NCI-H1436 treated with DMSO at 0.1 percent for 48 hours (cell line): ENCODE measurements at regions not wholly inside any gene's neighbourhood (a gene's known extent, or its start where the extent isn't known, plus 50 kb on each side); places are given as distances from the start of the nearest gene placed in this dataset.

Experiments
- DNase-seq: peaks from one replicate; lab custom pipeline; 2025; lab: John Stamatoyannopoulos, UW

DNA sequence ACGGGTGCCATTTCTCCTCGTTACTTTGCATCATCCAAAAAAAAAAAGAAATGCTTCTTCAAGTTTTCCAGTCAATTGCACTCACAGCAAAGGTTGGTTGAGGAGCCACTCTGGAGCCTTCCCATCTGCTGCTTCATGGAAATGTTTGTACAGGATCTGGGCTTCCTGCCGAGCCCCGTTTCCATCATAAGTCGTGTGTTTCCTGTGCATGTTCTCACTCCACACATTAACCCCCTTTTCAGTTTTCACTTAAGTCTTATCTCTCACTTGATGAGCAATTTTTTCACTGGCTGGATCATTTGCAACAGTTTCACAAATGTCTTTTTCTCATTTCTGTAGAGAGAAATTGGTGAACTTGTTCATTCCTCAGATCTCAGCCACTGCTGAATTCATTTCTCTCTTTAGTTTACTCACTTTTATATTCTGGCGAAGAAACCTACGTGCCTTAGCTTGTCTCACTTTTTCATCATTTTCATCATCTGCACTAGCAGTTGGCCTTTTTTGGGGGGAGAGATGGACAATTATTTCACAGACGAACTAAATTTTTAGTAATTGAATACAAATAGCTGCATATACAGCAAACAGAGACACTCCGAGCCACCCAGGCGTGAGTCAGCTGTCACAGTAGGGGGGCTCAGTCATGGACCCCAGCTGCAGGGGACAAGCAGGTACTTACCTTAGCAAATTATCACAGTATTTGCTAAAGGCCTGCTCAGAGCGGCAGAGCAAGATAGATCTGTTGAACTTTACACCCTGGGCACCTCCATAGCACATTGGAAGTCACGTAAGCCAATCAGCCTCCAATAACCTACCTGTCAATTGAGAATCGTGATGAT, 750.8 kb upstream of the ID2 start:
- DNase-seq: no peak

DNA sequence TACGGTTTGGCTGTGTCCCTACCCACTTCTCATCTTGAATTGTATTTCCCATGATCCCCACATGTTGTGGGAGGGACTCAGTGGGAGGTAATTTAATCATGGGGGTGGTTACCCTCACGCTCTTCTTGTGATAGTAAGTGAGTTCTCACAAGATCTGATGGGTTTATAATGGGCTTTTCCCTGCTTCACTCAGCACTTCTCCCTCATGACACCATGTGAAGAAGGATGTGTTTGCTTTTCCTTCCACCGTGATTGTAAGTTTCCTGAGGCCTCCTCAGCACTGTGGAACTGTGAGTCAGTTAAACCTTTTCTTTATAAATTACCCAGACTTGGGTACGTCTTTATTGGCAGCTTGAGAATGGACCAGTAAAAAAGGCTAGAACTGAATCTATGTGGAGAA, 750.0 kb upstream of the ID2 start:
- no peak for DNase-seq

- no peak for DNase-seq
Observed at GRCh38 chr2:7933672-7934071, 748.2 kb upstream of the ID2 start.

DNA sequence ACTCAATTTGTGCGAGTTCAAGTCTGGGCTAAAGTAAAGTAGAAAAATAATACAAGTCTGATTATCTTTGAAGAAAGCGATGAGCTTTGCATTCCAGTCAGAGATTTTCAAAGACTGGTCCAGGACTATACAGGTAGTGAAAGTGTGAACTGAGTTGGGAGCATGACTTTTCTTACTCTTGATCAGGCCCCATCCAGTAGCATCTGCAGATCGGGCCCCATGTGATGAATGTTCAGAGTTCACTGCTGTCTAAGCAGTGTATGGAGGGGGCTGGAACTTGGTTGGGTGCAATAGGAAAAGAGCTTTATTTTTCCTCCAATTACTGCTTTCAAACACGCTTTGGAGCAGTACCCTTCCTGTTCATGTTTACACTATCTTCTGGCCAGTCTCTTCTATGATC, 747.4 kb upstream of the ID2 start:
- no peak for DNase-seq

DNA sequence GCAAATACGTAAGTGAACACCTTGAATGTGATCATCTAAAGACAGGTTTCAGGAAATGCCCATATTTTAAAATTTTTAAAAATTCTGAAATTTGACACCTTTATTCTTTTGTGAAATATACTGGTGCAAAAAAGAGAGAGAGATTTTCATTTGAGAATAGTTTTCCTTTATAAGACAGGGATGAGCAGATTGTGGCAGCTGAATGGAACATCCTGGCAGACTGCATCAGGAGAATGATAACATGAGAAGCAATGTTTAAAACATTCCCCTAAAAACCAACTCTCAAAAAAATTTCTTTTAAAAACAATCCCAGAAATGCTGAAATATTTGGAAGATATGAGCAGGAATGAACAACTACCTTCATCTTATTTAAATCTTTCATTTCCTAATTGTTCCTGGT, 744.8 kb upstream of the ID2 start:
- DNase-seq: no peak

DNA sequence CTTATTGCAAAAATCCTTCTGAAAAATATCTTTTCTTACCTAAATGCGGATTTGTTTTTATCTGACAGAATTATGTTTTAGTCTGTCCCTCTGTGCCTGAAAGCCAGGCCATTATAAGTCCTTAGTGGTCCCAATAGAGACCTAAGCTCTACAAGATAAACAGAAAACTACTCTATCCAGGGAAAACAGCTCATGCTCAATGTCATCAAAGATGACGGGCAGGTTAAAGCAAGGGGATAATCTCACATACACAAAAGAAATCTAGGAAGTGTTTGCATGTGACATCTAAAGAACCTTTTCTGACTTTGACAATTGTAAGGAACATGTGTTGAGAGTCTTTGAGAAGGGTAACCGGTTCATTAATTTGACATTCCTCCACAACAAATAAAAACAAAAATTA, 741.1 kb upstream of the ID2 start:
- no peak for DNase-seq

GRCh38 chr2:7943446-7943845, 738.4 kb upstream of the ID2 start:
- DNase-seq: no peak

- DNase-seq: no peak
Observed at GRCh38 chr2:7945026-7945425, 736.8 kb upstream of the ID2 start.

DNA sequence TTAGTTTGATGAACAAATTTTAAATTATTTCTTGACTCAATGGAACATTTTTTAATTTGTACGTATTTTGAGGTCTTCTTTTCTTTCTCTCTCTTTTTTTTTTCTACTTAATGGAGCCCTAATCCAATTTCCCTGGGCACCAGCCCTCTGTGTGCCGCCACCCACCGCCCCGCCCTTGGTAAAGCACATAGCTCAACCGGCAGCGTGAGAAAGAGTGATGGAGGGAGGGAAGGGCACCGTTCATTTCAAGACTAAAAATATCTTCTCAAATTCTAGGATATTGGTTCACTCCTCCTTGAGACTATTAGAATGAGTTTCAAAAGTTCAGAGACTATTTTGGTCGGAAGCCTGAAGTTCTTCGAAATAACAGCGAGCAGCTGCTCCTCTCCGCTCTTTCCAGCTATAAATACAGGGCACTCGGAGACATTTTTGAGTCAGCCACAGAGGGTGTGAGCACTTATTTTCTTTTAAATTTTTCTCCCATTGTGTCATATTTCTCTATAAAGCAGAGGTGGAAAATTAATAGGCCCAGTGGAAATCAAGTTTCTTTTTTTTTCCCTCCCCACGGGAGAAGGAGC, 731.7 kb upstream of the ID2 start:
- DNase-seq: no peak

- DNase-seq: no peak
Observed at GRCh38 chr2:7951001-7951400, 730.9 kb upstream of the ID2 start.

DNA sequence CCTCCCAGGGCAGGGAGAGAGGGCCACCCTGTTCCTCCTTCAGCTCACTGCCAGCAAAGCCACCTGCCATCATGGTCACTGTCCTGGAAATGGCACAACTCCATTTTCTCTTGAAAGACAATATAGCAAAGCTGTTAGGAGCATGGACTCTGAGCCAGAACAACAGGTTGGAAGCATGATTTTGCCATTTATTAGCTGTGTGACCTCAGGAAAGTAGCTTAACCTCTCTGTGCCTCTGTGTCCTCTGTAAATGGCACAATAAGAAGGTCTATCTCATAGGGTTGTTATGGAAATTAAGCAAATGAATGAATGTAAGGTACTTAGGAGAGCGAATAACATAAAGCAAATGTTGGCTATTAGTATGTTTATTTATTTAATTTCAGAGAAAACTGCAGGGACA, 730.4 kb upstream of the ID2 start:
- DNase-seq: no peak

DNA sequence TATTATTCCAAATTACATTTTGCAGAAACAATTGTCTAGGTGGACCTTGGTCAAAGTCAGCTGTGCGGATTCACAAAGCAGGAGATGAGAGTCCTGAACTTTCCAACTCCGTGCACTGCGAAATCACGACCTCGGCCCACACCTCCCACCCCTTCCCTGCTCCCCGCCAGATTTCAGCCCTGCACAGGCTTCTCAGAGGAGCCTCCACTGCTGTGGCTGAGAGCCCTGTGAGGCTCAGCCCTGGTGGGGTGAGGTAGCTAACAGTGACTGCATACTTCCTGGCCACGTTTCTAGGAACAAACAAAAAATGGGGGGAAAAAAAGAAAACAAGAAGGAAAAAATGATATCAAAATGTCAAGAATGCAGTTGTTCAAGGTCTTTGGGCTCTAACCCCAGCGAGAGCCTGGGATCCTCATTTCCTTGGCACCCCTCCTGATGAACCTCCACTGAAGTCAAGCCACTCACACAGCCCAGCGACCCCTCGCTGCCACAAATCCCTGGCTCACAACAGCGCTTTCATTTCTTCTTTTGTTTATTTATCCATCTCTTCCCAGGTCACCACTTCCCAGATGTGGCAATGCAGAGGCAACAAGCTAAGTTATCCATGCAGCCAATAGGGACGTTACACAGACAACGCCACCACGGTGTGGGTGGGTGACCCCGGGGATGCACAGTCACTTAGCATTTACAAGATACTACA, 729.7 kb upstream of the ID2 start:
- no peak for DNase-seq

DNA sequence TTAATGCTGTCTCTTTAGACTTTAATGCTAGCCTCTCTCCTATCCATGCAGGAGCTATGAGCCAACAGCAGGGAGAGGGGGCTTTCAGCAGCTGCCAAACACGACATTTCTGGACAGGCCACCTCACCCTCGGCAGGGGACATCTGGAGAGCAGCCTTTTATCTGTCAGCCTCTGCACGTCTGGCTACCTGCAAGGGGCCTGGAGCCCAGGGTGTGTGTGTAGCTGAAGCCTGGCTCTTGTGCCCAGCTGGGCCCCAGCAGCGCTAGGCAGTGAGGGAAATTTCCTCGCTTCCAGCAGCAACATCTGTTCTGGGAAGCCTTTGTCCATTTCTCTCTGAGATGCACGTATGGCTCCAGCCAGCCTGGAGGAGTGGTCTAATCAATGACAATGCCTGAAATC, 728.7 kb upstream of the ID2 start:
- no peak for DNase-seq

DNA sequence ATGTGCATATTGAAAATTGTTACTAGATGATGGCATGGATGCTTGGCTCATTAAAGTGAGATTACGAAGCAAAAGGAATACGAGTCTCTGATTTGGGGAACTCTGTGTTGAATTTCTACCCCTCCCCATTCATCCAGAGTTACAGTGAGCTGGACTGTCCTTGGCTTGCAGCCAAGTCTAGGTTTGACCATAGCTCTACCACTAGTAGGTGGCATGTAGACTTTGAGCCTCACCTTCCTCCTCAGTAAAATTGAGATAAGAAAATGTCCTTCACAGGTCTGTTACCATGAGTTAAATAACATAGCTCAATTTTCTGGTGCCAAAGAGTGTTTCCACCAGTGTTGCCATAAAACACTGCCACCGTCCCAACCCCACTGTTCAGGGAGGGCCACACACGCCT, 727.6 kb upstream of the ID2 start:
- DNase-seq: no peak

GRCh38 chr2:7956126-7956689, 725.6 kb upstream of the ID2 start:
- DNase-seq: no peak

DNA sequence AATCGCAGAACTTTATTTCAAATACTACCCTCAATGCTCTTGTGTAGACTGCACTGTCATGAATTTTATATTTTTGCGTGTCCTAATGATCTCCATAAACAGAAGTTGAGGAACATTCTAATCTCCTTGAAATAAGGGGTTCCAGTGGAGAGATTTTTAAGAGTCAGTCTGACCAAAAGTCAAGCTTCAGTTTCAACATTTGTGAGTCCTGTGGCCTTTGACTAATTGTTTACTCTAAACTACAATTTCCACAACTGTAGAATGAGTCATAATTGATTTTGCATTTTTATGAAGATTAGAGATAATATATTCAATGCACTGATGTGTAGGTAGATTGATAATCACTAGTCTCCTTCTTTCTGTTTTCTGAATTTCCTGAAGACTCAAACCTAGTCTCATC, 720.3 kb upstream of the ID2 start:
- DNase-seq: no peak

GRCh38 chr2:7962161-7962560, 719.7 kb upstream of the ID2 start:
- no peak for DNase-seq

GRCh38 chr2:7963787-7964186, 718.1 kb upstream of the ID2 start:
- no peak for DNase-seq

DNA sequence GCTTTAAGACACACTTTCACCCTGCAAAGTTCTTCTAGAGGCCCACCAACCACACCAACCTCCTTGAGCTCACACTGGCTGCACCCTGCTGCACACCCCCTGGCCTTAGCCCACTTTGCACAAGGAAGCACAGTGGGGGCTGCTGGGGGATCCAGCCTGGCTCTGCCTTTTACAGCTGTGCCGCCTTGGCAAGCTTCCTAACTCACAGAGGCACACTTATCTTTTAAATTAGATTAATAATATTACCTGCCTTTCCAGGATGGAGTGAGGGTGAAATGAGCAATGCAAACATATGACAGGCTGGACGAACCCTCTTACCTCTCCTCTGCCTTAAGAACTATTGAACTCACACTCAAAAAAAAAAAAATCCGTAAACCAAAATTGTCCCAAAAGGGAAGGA, 715.8 kb upstream of the ID2 start:
- DNase-seq: no peak

GRCh38 chr2:7967707-7968405, 714.0 kb upstream of the ID2 start:
- no peak for DNase-seq

- DNase-seq: no peak
Observed at GRCh38 chr2:7969756-7970515, 711.9 kb upstream of the ID2 start.

DNA sequence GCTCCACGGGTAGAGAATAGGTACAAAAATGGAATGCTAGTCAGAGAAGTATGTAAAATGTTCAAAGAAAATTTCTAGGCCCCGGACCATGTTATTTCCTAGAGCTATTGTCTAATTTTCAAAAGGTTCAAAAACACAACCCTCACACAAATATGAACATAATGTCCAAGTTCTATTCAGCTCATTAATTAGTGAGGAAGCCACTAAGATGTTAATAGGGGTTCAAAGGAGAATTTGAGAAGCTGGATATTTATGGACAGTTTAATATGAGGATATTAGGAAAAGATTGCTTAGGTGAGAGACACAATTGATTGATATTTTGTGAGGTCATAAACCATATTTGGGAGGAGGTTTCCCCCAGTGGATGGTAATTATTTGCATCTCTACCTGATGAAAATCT, 710.6 kb upstream of the ID2 start:
- no peak for DNase-seq
